ENCODE measurements at regions not wholly inside any gene's neighbourhood (a gene's known extent, or its start where the extent isn't known, plus 50 kb on each side); places are given as distances from the start of the nearest gene placed in this dataset.

GRCh38 chr2:11996618-11997017 is 250.2 kb downstream of the LPIN1 start:
- H3K79me2 ChIP-seq (ENCODE audit: low read depth): no peaks in the 10 kb centered on the region
- H3K9ac ChIP-seq: no peak overlapping the region
- DNase-seq (ENCODE audit: low spot score): no peak
- H3K9me3 Mint-ChIP-seq: peaks cover 9% of the 10 kb centered on the region
- no peaks in the 10 kb centered on the region for H4K20me1 ChIP-seq (ENCODE audit: low read depth)
- no peaks in the 10 kb centered on the region for H3K9me3 ChIP-seq (ENCODE audit: low read depth)
- no peaks in the 10 kb centered on the region for H3K36me3 ChIP-seq
- no peak overlapping the region for H3K4me2 ChIP-seq
- no peak overlapping the region for H3K27ac ChIP-seq
- no peak overlapping the region for H2AFZ ChIP-seq (replicated peaks)
- no peaks in the 10 kb centered on the region for H3K27me3 ChIP-seq
- no peaks in the 10 kb centered on the region for H3K4me1 ChIP-seq
- TF ChIP-seq CTCF (IDR thresholded peaks at IDR 0.05) (no peak), EZH2phosphoT487 (IDR thresholded peaks at IDR 0.05) (no peak), EZH2 (IDR thresholded peaks at IDR 0.05) (no peak)
- H3K27me3 Mint-ChIP-seq (ENCODE audit: insufficient read depth, low read depth): no peaks in the 10 kb centered on the region
- no peaks in the 10 kb centered on the region for H3K36me3 Mint-ChIP-seq
- peaks cover 2% of the 10 kb centered on the region for H3K4me1 Mint-ChIP-seq
- H3F3A ChIP-seq (ENCODE audit: low read depth): no peaks in the 10 kb centered on the region
- H3K4me3 Mint-ChIP-seq: no peak overlapping the region
- no peak overlapping the region for H3K27ac Mint-ChIP-seq
- H3K4me3 ChIP-seq: no peak overlapping the region

GRCh38 chr2:11997142-11997541 is 250.7 kb downstream of the LPIN1 start:
- Histone ChIP-seq H3K27me3 (no peaks in the 10 kb centered on the region), H3K9me3 (ENCODE audit: low read depth) (no peaks in the 10 kb centered on the region), H3K4me2 (no peak overlapping the region), H3K27ac (no peak overlapping the region), H3K9ac (no peak overlapping the region), H3K36me3 (no peaks in the 10 kb centered on the region), H3K4me1 (no peaks in the 10 kb centered on the region), H4K20me1 (ENCODE audit: low read depth) (no peaks in the 10 kb centered on the region), H3K79me2 (ENCODE audit: low read depth) (no peaks in the 10 kb centered on the region), H2AFZ (replicated peaks) (no peak overlapping the region), H3F3A (ENCODE audit: low read depth) (no peaks in the 10 kb centered on the region), H3K4me3 (no peak overlapping the region)
- H3K9me3 Mint-ChIP-seq: peaks cover 9% of the 10 kb centered on the region
- no peak overlapping the region for H3K4me3 Mint-ChIP-seq
- DNase-seq (ENCODE audit: low spot score): no peak
- H3K27me3 Mint-ChIP-seq (ENCODE audit: insufficient read depth, low read depth): no peaks in the 10 kb centered on the region
- no peaks in the 10 kb centered on the region for H3K36me3 Mint-ChIP-seq
- peaks cover 2% of the 10 kb centered on the region for H3K4me1 Mint-ChIP-seq
- no peak for TF ChIP-seq CTCF (IDR thresholded peaks at IDR 0.05)
- TF ChIP-seq EZH2phosphoT487 (IDR thresholded peaks at IDR 0.05): no peak
- no peak for TF ChIP-seq EZH2 (IDR thresholded peaks at IDR 0.05)
- no peak overlapping the region for H3K27ac Mint-ChIP-seq

- H3K4me1 ChIP-seq: no peaks in the 10 kb centered on the region
- H3K27ac ChIP-seq: no peak overlapping the region
- H3K9me3 Mint-ChIP-seq: peaks cover 9% of the 10 kb centered on the region
- H3F3A ChIP-seq (ENCODE audit: low read depth): no peaks in the 10 kb centered on the region
- no peak overlapping the region for H3K9ac ChIP-seq
- no peak for TF ChIP-seq EZH2 (IDR thresholded peaks at IDR 0.05)
- no peak for TF ChIP-seq CTCF (IDR thresholded peaks at IDR 0.05)
- TF ChIP-seq EZH2phosphoT487 (IDR thresholded peaks at IDR 0.05): no peak
- H3K27me3 ChIP-seq: no peaks in the 10 kb centered on the region
- H3K27me3 Mint-ChIP-seq (ENCODE audit: insufficient read depth, low read depth): no peaks in the 10 kb centered on the region
- H3K4me1 Mint-ChIP-seq: peaks cover 2% of the 10 kb centered on the region
- no peak overlapping the region for H3K4me2 ChIP-seq
- H3K36me3 ChIP-seq: no peaks in the 10 kb centered on the region
- H4K20me1 ChIP-seq (ENCODE audit: low read depth): no peaks in the 10 kb centered on the region
- DNase-seq (ENCODE audit: low spot score): no peak
- no peak overlapping the region for H2AFZ ChIP-seq (replicated peaks)
- no peaks in the 10 kb centered on the region for H3K36me3 Mint-ChIP-seq
- no peak overlapping the region for H3K4me3 ChIP-seq
- H3K9me3 ChIP-seq (ENCODE audit: low read depth): no peaks in the 10 kb centered on the region
- no peak overlapping the region for H3K4me3 Mint-ChIP-seq
- no peaks in the 10 kb centered on the region for H3K79me2 ChIP-seq (ENCODE audit: low read depth)
- H3K27ac Mint-ChIP-seq: no peak overlapping the region
These were observed 251.8 kb downstream of the LPIN1 start for GRCh38 chr2:11998218-11998617.
